ENCODE measurements at regions not wholly inside any gene's neighbourhood (a gene's known extent, or its start where the extent isn't known, plus 50 kb on each side); places are given as distances from the start of the nearest gene placed in this dataset.

DNA sequence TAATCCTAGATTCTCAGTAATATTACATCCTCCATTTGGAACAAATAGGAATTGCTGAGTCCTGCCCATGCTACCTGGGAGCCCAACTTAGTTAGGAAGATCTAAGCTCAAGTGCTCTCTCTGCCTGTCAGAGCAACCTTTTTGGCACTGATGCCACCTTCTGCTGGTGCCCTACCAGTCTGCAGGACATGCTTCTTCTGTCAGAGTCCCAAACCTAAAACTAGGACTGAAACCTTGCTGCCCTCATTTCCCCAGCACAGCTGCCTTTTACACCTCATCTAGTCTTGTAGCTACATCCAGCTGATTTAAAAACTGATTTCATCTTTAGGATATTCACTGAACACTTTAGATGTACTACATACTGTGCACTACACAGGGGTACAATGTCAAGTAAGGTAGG lies 118.7 kb downstream of the LYPLAL1 start:
- no peak for TF ChIP-seq CTCF (IDR thresholded peaks at IDR 0.05 in 4 of 5, conservative IDR thresholded peaks at IDR 0.05 in 1 of 5)
- no peak for TF ChIP-seq POLR2A (IDR thresholded peaks at IDR 0.05)
